ENCODE measurements at regions not wholly inside any gene's neighbourhood (a gene's known extent, or its start where the extent isn't known, plus 50 kb on each side); places are given as distances from the start of the nearest gene placed in this dataset.

DNA sequence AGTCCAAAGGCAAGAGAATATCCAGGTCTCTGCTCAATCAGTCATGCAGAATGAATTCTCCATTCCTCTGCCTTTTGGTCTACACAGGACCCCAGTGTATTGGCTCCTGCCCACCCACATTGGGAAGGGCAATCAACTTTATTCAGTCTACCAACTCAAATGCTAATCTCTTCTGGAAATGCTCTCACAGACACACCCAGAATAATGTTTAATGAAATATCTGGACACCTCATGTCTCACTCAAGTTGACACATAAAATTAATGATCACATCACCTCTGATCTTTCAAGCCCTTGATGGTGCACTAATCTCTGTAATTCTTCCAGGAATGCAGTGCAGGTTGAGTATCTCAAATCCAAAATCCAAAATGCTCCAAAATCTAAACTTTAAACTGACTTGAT is 315.6 kb downstream of the HRH4 start:
- TF ChIP-seq TAF1 (IDR thresholded peaks at IDR 0.05; ENCODE audit: borderline replicate concordance, low read depth, low read length) (no peak), POLR2AphosphoS5 (IDR thresholded peaks at IDR 0.05; ENCODE audit: low read depth, low read length) (no peak), POLR2A (IDR thresholded peaks at IDR 0.05; ENCODE audit: low read depth, low read length) (no peak)
